Lower leg skin (tissue), 3 donors: ENCODE measurements at regions not wholly inside any gene's neighbourhood (a gene's known extent, or its start where the extent isn't known, plus 50 kb on each side); places are given as distances from the start of the nearest gene placed in this dataset.

Experiments used
- CTCF ChIP-seq, 3 donors: fragments of 450-650 bp; IDR thresholded peaks; one replicate each; pipeline ENCODE4 v1.5.1; 2016; ENCODE audit warnings: antibody characterized with exemption in 3 of 3, mild to moderate bottlenecking in 3 of 3, moderate library complexity in 2 of 3
- POLR2A ChIP-seq, 2 donors: fragments of 450-650 bp; IDR thresholded peaks; one replicate each; pipeline ENCODE4 v1.6.1; 2016 to 2017; ENCODE audit warnings: antibody characterized with exemption in 2 of 2, mild to moderate bottlenecking in 1 of 2, moderate library complexity in 1 of 2

DNA sequence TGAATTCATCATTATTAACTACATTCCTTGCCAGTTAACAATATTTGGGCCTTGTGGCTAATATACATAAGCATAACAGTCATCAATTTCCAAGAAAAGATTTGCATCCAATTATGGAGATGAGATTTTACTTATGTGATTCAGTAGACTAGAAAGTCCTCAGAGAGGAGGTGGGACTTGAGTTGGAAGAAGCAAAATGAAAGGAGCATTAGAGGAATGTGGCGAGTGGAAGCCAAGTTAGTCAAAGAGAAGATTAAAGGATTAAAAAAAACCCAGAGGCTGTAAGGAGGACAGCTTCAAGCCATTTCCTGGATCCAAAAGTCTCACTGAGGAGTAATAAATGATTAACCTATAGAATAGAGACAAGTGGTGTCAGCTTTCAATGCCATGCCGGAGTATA, 1099.4 kb upstream of the IGFBP7 start:
- TF ChIP-seq CTCF (IDR thresholded peaks at IDR 0.05) (no peak), POLR2A (IDR thresholded peaks at IDR 0.05) (no peak)
